ENCODE measurements at regions not wholly inside any gene's neighbourhood (a gene's known extent, or its start where the extent isn't known, plus 50 kb on each side); places are given as distances from the start of the nearest gene placed in this dataset.

GRCh38 chr11:87628026-87628580 lies 547.1 kb downstream of the RAB38 start:
- TF ChIP-seq ZNF121 (CRISPR knock-in tag; IDR thresholded peaks at IDR 0.05) (no peak), ZNF263 (CRISPR knock-in tag; IDR thresholded peaks at IDR 0.05; ENCODE audit: low read depth) (no peak), HMGXB4 (CRISPR knock-in tag; IDR thresholded peaks at IDR 0.05) (no peak), CTCF (IDR thresholded peaks at IDR 0.05) (no peak), USF1 (CRISPR knock-in tag; IDR thresholded peaks at IDR 0.05) (no peak), STAT6 (CRISPR knock-in tag; conservative IDR thresholded peaks at IDR 0.05; ENCODE audit: low read depth) (no peak), MAX (CRISPR knock-in tag; IDR thresholded peaks at IDR 0.05) (no peak), ETV6 (CRISPR knock-in tag; IDR thresholded peaks at IDR 0.05) (no peak), ZNF232 (CRISPR knock-in tag; IDR thresholded peaks at IDR 0.05) (no peak), MXD4 (CRISPR knock-in tag; IDR thresholded peaks at IDR 0.05; ENCODE audit: borderline replicate concordance) (no peak)
